ENCODE measurements at regions not wholly inside any gene's neighbourhood (a gene's known extent, or its start where the extent isn't known, plus 50 kb on each side); places are given as distances from the start of the nearest gene placed in this dataset.
"Not testable (repeated sequence)": the region's sequence is repeated elsewhere in the genome, so short reads cannot be mapped to it uniquely, and the experiment has no call there.

DNA sequence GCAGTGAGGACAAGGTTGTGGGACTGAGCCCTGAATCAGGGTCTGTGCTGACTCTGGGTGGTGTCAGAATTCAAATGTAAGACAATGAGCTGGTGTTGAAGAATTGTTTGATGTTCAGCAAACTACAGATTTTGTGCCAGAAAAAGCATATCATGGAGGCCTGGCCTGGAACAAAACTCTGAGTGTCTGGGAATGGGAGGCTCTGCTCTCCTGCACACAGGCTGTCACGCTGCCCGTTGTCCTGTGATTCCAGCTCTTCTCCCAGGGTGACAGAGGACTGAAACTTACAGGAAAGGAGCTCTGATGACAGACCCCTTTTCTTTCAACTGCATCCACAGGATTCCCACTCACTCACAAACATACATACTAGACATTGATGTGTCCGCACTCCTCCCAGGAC lies 120.1 kb downstream of the ZNF486 start:
- no peaks in the 10 kb centered on the region for H4K20me1 ChIP-seq (ENCODE audit: insufficient read depth, low read length)
- no peaks in the 10 kb centered on the region for H3K9me3 ChIP-seq (ENCODE audit: low read depth, low read length)
- no peak for DNase-seq (ENCODE audit: insufficient read length, low spot score, missing footprints)
- H3K79me2 ChIP-seq (ENCODE audit: insufficient read depth, low read length), result no peaks in the 10 kb centered on the region
- no peak for TF ChIP-seq CTCF (IDR thresholded peaks at IDR 0.05; ENCODE audit: extremely low read depth, low read depth, low read length)
- no peaks in the 10 kb centered on the region for H3K36me3 ChIP-seq (ENCODE audit: insufficient read depth, low read length)
- no peaks in the 10 kb centered on the region for H3K27me3 ChIP-seq (ENCODE audit: insufficient read depth, low read length)
- no peak overlapping the region for H2AFZ ChIP-seq (ENCODE audit: low read length)
- H3K27ac ChIP-seq (ENCODE audit: low read depth, low read length), result no peak overlapping the region
- no peak overlapping the region for H3K4me3 ChIP-seq (ENCODE audit: insufficient read depth, low read length)
- no peak overlapping the region for H3K4me2 ChIP-seq (ENCODE audit: insufficient read depth, low read length)
- no peaks in the 10 kb centered on the region for H3K4me1 ChIP-seq (ENCODE audit: insufficient read depth, low read length)

DNA sequence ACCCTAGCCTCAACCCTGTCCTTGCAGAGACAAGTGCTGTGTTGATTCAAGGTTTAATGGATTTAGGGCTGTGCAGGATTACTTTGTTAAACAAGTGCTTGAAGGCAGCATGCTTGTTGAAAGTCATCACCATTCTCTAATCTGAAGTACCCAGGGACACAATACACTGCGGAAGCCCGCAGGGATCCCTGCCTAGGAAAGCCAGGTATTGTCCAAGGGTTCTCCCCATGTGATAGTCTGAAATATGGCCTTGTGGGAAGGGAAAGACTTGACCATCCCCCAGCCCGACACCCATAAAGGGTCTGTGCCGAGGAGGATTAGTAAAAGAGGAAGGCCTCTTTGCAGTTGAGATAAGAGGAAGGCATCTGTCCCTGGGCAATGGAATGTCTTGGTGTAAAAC lies 118.9 kb downstream of the ZNF486 start:
- H3K9me3 ChIP-seq (ENCODE audit: low read depth, low read length); H3K36me3 ChIP-seq (ENCODE audit: insufficient read depth, low read length): not testable (repeated sequence)

GRCh38 chr19:20279516-20279915 lies 112.5 kb downstream of the ZNF486 start:
- H3K36me3 ChIP-seq (ENCODE audit: insufficient read depth, low read length), result no peaks in the 10 kb centered on the region
- H3K79me2 ChIP-seq (ENCODE audit: insufficient read depth, low read length), result no peaks in the 10 kb centered on the region
- H4K20me1 ChIP-seq (ENCODE audit: insufficient read depth, low read length), result no peaks in the 10 kb centered on the region
- no peaks in the 10 kb centered on the region for H3K9me3 ChIP-seq (ENCODE audit: low read depth, low read length)
- no peaks in the 10 kb centered on the region for H3K27me3 ChIP-seq (ENCODE audit: insufficient read depth, low read length)
- H2AFZ ChIP-seq (ENCODE audit: low read length), result no peak overlapping the region
- TF ChIP-seq CTCF (IDR thresholded peaks at IDR 0.05; ENCODE audit: extremely low read depth, low read depth, low read length), result no peak
- DNase-seq (ENCODE audit: insufficient read length, low spot score, missing footprints), result no peak
- no peak overlapping the region for H3K4me2 ChIP-seq (ENCODE audit: insufficient read depth, low read length)
- no peaks in the 10 kb centered on the region for H3K4me1 ChIP-seq (ENCODE audit: insufficient read depth, low read length)
- H3K4me3 ChIP-seq (ENCODE audit: insufficient read depth, low read length), result no peak overlapping the region
- no peak overlapping the region for H3K27ac ChIP-seq (ENCODE audit: low read depth, low read length)

More for the DNA sequence above, 118.9 kb downstream of the ZNF486 start:
- H3K4me2 ChIP-seq (ENCODE audit: insufficient read depth, low read length); H3K79me2 ChIP-seq (ENCODE audit: insufficient read depth, low read length); H4K20me1 ChIP-seq (ENCODE audit: insufficient read depth, low read length); H2AFZ ChIP-seq (ENCODE audit: low read length); H3K27me3 ChIP-seq (ENCODE audit: insufficient read depth, low read length); H3K27ac ChIP-seq (ENCODE audit: low read depth, low read length); DNase-seq (ENCODE audit: insufficient read length, low spot score, missing footprints); H3K4me1 ChIP-seq (ENCODE audit: insufficient read depth, low read length); H3K4me3 ChIP-seq (ENCODE audit: insufficient read depth, low read length): not testable (repeated sequence)

GRCh38 chr19:20278342-20278741 lies 111.3 kb downstream of the ZNF486 start:
- no peak overlapping the region for H3K27ac ChIP-seq (ENCODE audit: low read depth, low read length)
- DNase-seq (ENCODE audit: insufficient read length, low spot score, missing footprints), result no peak
- no peaks in the 10 kb centered on the region for H3K4me1 ChIP-seq (ENCODE audit: insufficient read depth, low read length)
- no peaks in the 10 kb centered on the region for H3K36me3 ChIP-seq (ENCODE audit: insufficient read depth, low read length)
- H3K4me3 ChIP-seq (ENCODE audit: insufficient read depth, low read length), result no peak overlapping the region
- H2AFZ ChIP-seq (ENCODE audit: low read length), result no peak overlapping the region
- no peaks in the 10 kb centered on the region for H3K79me2 ChIP-seq (ENCODE audit: insufficient read depth, low read length)
- H3K27me3 ChIP-seq (ENCODE audit: insufficient read depth, low read length), result no peaks in the 10 kb centered on the region
- no peak overlapping the region for H3K4me2 ChIP-seq (ENCODE audit: insufficient read depth, low read length)
- H3K9me3 ChIP-seq (ENCODE audit: low read depth, low read length), result no peaks in the 10 kb centered on the region
- no peaks in the 10 kb centered on the region for H4K20me1 ChIP-seq (ENCODE audit: insufficient read depth, low read length)
- TF ChIP-seq CTCF (IDR thresholded peaks at IDR 0.05; ENCODE audit: extremely low read depth, low read depth, low read length), result no peak

- not testable (repeated sequence) for H3K27ac ChIP-seq (ENCODE audit: low read depth, low read length); DNase-seq (ENCODE audit: insufficient read length, low spot score, missing footprints); H3K4me1 ChIP-seq (ENCODE audit: insufficient read depth, low read length); H3K4me3 ChIP-seq (ENCODE audit: insufficient read depth, low read length); H3K36me3 ChIP-seq (ENCODE audit: insufficient read depth, low read length); H3K27me3 ChIP-seq (ENCODE audit: insufficient read depth, low read length); H3K4me2 ChIP-seq (ENCODE audit: insufficient read depth, low read length); H3K9me3 ChIP-seq (ENCODE audit: low read depth, low read length); H3K79me2 ChIP-seq (ENCODE audit: insufficient read depth, low read length); H2AFZ ChIP-seq (ENCODE audit: low read length); H4K20me1 ChIP-seq (ENCODE audit: insufficient read depth, low read length)
These were observed 109.7 kb downstream of the ZNF486 start for GRCh38 chr19:20276732-20277082.

Data from osteoblast (primary cell).